ENCODE measurements at regions not wholly inside any gene's neighbourhood (a gene's known extent, or its start where the extent isn't known, plus 50 kb on each side); places are given as distances from the start of the nearest gene placed in this dataset.

GRCh38 chr1:228986093-228986904 is 251.0 kb downstream of the RHOU start:
- Histone ChIP-seq H3K36me3 (ENCODE audit: control insufficient read depth, insufficient read depth, low read length) (no peaks in the 10 kb centered on the region), H3K27ac (ENCODE audit: low read depth, low read length) (no peak overlapping the region), H3K4me3 (ENCODE audit: low read depth, low read length) (no peak overlapping the region), H3K4me1 (ENCODE audit: control insufficient read depth, insufficient read depth, low read length) (peaks cover 21% of the 10 kb centered on the region; the same call in 1 of the 2 replicates), H3K9me3 (ENCODE audit: control insufficient read depth, insufficient read depth, low read depth, low read length) (peaks cover 3% of the 10 kb centered on the region; the same call in 1 of the 2 replicates), H3K9ac (ENCODE audit: low read length) (no peak overlapping the region), H3K27me3 (ENCODE audit: control insufficient read depth, insufficient read depth, low read length) (no peaks in the 10 kb centered on the region)

GRCh38 chr1:228987286-228987685 is 252.0 kb downstream of the RHOU start:
- Histone ChIP-seq H3K9ac (ENCODE audit: low read length) (no peak overlapping the region), H3K27me3 (ENCODE audit: control insufficient read depth, insufficient read depth, low read length) (no peaks in the 10 kb centered on the region), H3K4me3 (ENCODE audit: low read depth, low read length) (no peak overlapping the region), H3K36me3 (ENCODE audit: control insufficient read depth, insufficient read depth, low read length) (no peaks in the 10 kb centered on the region), H3K27ac (ENCODE audit: low read depth, low read length) (no peak overlapping the region), H3K4me1 (ENCODE audit: control insufficient read depth, insufficient read depth, low read length) (peaks cover 21% of the 10 kb centered on the region; the same call in 1 of the 2 replicates), H3K9me3 (ENCODE audit: control insufficient read depth, insufficient read depth, low read depth, low read length) (peaks cover 3% of the 10 kb centered on the region; the same call in 1 of the 2 replicates)

- Histone ChIP-seq H3K27me3 (ENCODE audit: control insufficient read depth, insufficient read depth, low read length) (no peaks in the 10 kb centered on the region), H3K4me3 (ENCODE audit: low read depth, low read length) (no peak overlapping the region), H3K27ac (ENCODE audit: low read depth, low read length) (no peak overlapping the region), H3K9me3 (ENCODE audit: control insufficient read depth, insufficient read depth, low read depth, low read length) (peaks cover 3% of the 10 kb centered on the region; the same call in 1 of the 2 replicates), H3K4me1 (ENCODE audit: control insufficient read depth, insufficient read depth, low read length) (peaks cover 27% of the 10 kb centered on the region), H3K36me3 (ENCODE audit: control insufficient read depth, insufficient read depth, low read length) (no peaks in the 10 kb centered on the region), H3K9ac (ENCODE audit: low read length) (no peak overlapping the region)
Observed at GRCh38 chr1:228987736-228988506, 252.6 kb downstream of the RHOU start.

- peaks cover 3% of the 10 kb centered on the region; the same call in 1 of the 2 replicates for H3K9me3 ChIP-seq (ENCODE audit: control insufficient read depth, insufficient read depth, low read depth, low read length)
- peaks cover 30% of the 10 kb centered on the region for H3K4me1 ChIP-seq (ENCODE audit: control insufficient read depth, insufficient read depth, low read length)
- H3K9ac ChIP-seq (ENCODE audit: low read length), result no peak overlapping the region
- H3K27me3 ChIP-seq (ENCODE audit: control insufficient read depth, insufficient read depth, low read length), result no peaks in the 10 kb centered on the region
- no peak overlapping the region for H3K4me3 ChIP-seq (ENCODE audit: low read depth, low read length)
- no peaks in the 10 kb centered on the region for H3K36me3 ChIP-seq (ENCODE audit: control insufficient read depth, insufficient read depth, low read length)
- H3K27ac ChIP-seq (ENCODE audit: low read depth, low read length), result no peak overlapping the region
Observed at GRCh38 chr1:228988664-228989063, 253.4 kb downstream of the RHOU start.

- peaks cover 30% of the 10 kb centered on the region for H3K4me1 ChIP-seq (ENCODE audit: control insufficient read depth, insufficient read depth, low read length)
- H3K36me3 ChIP-seq (ENCODE audit: control insufficient read depth, insufficient read depth, low read length), result no peaks in the 10 kb centered on the region
- H3K27me3 ChIP-seq (ENCODE audit: control insufficient read depth, insufficient read depth, low read length), result no peaks in the 10 kb centered on the region
- H3K4me3 ChIP-seq (ENCODE audit: low read depth, low read length), result no peak overlapping the region
- H3K9ac ChIP-seq (ENCODE audit: low read length), result no peak overlapping the region
- H3K9me3 ChIP-seq (ENCODE audit: control insufficient read depth, insufficient read depth, low read depth, low read length), result peaks cover 3% of the 10 kb centered on the region; the same call in 1 of the 2 replicates
- H3K27ac ChIP-seq (ENCODE audit: low read depth, low read length), result no peak overlapping the region
Observed at GRCh38 chr1:228989176-228989575, 253.9 kb downstream of the RHOU start.

- H3K4me3 ChIP-seq (ENCODE audit: low read depth, low read length), result no peak overlapping the region
- H3K27me3 ChIP-seq (ENCODE audit: control insufficient read depth, insufficient read depth, low read length), result no peaks in the 10 kb centered on the region
- no peaks in the 10 kb centered on the region for H3K36me3 ChIP-seq (ENCODE audit: control insufficient read depth, insufficient read depth, low read length)
- H3K9ac ChIP-seq (ENCODE audit: low read length), result no peak overlapping the region
- H3K4me1 ChIP-seq (ENCODE audit: control insufficient read depth, insufficient read depth, low read length), result peaks cover 30% of the 10 kb centered on the region
- H3K9me3 ChIP-seq (ENCODE audit: control insufficient read depth, insufficient read depth, low read depth, low read length), result peaks cover 3% of the 10 kb centered on the region; the same call in 1 of the 2 replicates
- no peak overlapping the region for H3K27ac ChIP-seq (ENCODE audit: low read depth, low read length)
Observed at GRCh38 chr1:228989676-228989991, 254.4 kb downstream of the RHOU start.

- Histone ChIP-seq H3K9ac (ENCODE audit: low read length) (no peak overlapping the region), H3K36me3 (ENCODE audit: control insufficient read depth, insufficient read depth, low read length) (no peaks in the 10 kb centered on the region), H3K4me1 (ENCODE audit: control insufficient read depth, insufficient read depth, low read length) (peaks cover 30% of the 10 kb centered on the region), H3K27me3 (ENCODE audit: control insufficient read depth, insufficient read depth, low read length) (no peaks in the 10 kb centered on the region), H3K4me3 (ENCODE audit: low read depth, low read length) (no peak overlapping the region), H3K27ac (ENCODE audit: low read depth, low read length) (no peak overlapping the region), H3K9me3 (ENCODE audit: control insufficient read depth, insufficient read depth, low read depth, low read length) (peaks cover 2% of the 10 kb centered on the region; the same call in 1 of the 2 replicates)
Observed at GRCh38 chr1:228989992-228990827, 254.9 kb downstream of the RHOU start.

- Histone ChIP-seq H3K9me3 (ENCODE audit: control insufficient read depth, insufficient read depth, low read depth, low read length) (no peaks in the 10 kb centered on the region), H3K4me3 (ENCODE audit: low read depth, low read length) (no peak overlapping the region), H3K27ac (ENCODE audit: low read depth, low read length) (no peak overlapping the region), H3K27me3 (ENCODE audit: control insufficient read depth, insufficient read depth, low read length) (no peaks in the 10 kb centered on the region), H3K36me3 (ENCODE audit: control insufficient read depth, insufficient read depth, low read length) (no peaks in the 10 kb centered on the region), H3K9ac (ENCODE audit: low read length) (no peak overlapping the region), H3K4me1 (ENCODE audit: control insufficient read depth, insufficient read depth, low read length) (peaks cover 30% of the 10 kb centered on the region)
Observed at GRCh38 chr1:228990906-228991569, 255.8 kb downstream of the RHOU start.

- Histone ChIP-seq H3K9ac (ENCODE audit: low read length) (no peak overlapping the region), H3K36me3 (ENCODE audit: control insufficient read depth, insufficient read depth, low read length) (no peaks in the 10 kb centered on the region), H3K4me1 (ENCODE audit: control insufficient read depth, insufficient read depth, low read length) (peaks cover 30% of the 10 kb centered on the region), H3K27me3 (ENCODE audit: control insufficient read depth, insufficient read depth, low read length) (no peaks in the 10 kb centered on the region), H3K27ac (ENCODE audit: low read depth, low read length) (no peak overlapping the region), H3K4me3 (ENCODE audit: low read depth, low read length) (no peak overlapping the region), H3K9me3 (ENCODE audit: control insufficient read depth, insufficient read depth, low read depth, low read length) (no peaks in the 10 kb centered on the region)
Observed at GRCh38 chr1:228992044-228992443, 256.8 kb downstream of the RHOU start.

- Histone ChIP-seq H3K36me3 (ENCODE audit: control insufficient read depth, insufficient read depth, low read length) (no peaks in the 10 kb centered on the region), H3K4me1 (ENCODE audit: control insufficient read depth, insufficient read depth, low read length) (peaks cover 29% of the 10 kb centered on the region), H3K27ac (ENCODE audit: low read depth, low read length) (no peak overlapping the region), H3K4me3 (ENCODE audit: low read depth, low read length) (no peak overlapping the region), H3K27me3 (ENCODE audit: control insufficient read depth, insufficient read depth, low read length) (no peaks in the 10 kb centered on the region), H3K9ac (ENCODE audit: low read length) (no peak overlapping the region), H3K9me3 (ENCODE audit: control insufficient read depth, insufficient read depth, low read depth, low read length) (no peaks in the 10 kb centered on the region)
Observed at GRCh38 chr1:228992907-228993535, 257.7 kb downstream of the RHOU start.

Data from HUES6 (cell line).